NT2/D1 (cell line): ENCODE measurements at regions not wholly inside any gene's neighbourhood (a gene's known extent, or its start where the extent isn't known, plus 50 kb on each side); places are given as distances from the start of the nearest gene placed in this dataset.

Source experiments
- DNase-seq: peaks from one replicate; pipeline ENCODE4 v3.0.0-alpha.2; 2011; ENCODE audit warnings: low read depth, low spot score
- H3K27me3 ChIP-seq: 2 replicates; pipeline ENCODE4 v1.6.0; 2011; ENCODE audit warnings: mild to moderate bottlenecking; ENCODE audit not compliant: insufficient read length, insufficient read depth
- H3K36me3 ChIP-seq: 2 replicates; pipeline ENCODE4 v1.6.1; 2011; ENCODE audit warnings: mild to moderate bottlenecking, low read length, mixed read lengths; ENCODE audit not compliant: insufficient read depth, insufficient read length
- H3K4me1 ChIP-seq: 2 replicates; pipeline ENCODE4 v1.5.1; 2011; ENCODE audit not compliant: insufficient read depth, insufficient read length
- H3K4me3 ChIP-seq: 2 replicates; pipeline ENCODE4 v1.5.1; 2011; ENCODE audit warnings: low read depth; ENCODE audit not compliant: insufficient read length
- H3K9ac ChIP-seq: 2 replicates; pipeline ENCODE4 v1.6.0; 2011; ENCODE audit warnings: low read depth; ENCODE audit not compliant: insufficient read length
- H3K9me3 ChIP-seq: 2 replicates; pipeline ENCODE4 v1.5.1; 2011; ENCODE audit warnings: mild to moderate bottlenecking, low read length; ENCODE audit not compliant: insufficient read depth
- SUZ12 ChIP-seq: IDR thresholded peaks from 2 replicates; pipeline ENCODE4 v1.6.1; 2011; ENCODE audit not compliant: insufficient read length, insufficient read depth; ENCODE audit errors: extremely low read depth
- YY1 ChIP-seq: IDR thresholded peaks from 2 replicates; pipeline ENCODE4 v1.6.1; 2011; ENCODE audit not compliant: insufficient read length, insufficient read depth
- ZNF274 ChIP-seq: IDR thresholded peaks from 2 replicates; pipeline ENCODE4 v1.6.1; 2011; ENCODE audit warnings: mild to moderate bottlenecking, low read depth, low read length

GRCh38 chr5:164680216-164680615 lies 1174.8 kb downstream of the MAT2B start:
- no peak for TF ChIP-seq SUZ12
- TF ChIP-seq YY1 = no peak
- TF ChIP-seq ZNF274 = no peak
- Histone ChIP-seq H3K4me3 (no peak overlapping the region), H3K9me3 (no peaks in the 10 kb centered on the region), H3K9ac (no peak overlapping the region), H3K4me1 (no peaks in the 10 kb centered on the region), H3K27me3 (no peaks in the 10 kb centered on the region), H3K36me3 (no peaks in the 10 kb centered on the region)
- DNase-seq = peak; percentile 8

DNA sequence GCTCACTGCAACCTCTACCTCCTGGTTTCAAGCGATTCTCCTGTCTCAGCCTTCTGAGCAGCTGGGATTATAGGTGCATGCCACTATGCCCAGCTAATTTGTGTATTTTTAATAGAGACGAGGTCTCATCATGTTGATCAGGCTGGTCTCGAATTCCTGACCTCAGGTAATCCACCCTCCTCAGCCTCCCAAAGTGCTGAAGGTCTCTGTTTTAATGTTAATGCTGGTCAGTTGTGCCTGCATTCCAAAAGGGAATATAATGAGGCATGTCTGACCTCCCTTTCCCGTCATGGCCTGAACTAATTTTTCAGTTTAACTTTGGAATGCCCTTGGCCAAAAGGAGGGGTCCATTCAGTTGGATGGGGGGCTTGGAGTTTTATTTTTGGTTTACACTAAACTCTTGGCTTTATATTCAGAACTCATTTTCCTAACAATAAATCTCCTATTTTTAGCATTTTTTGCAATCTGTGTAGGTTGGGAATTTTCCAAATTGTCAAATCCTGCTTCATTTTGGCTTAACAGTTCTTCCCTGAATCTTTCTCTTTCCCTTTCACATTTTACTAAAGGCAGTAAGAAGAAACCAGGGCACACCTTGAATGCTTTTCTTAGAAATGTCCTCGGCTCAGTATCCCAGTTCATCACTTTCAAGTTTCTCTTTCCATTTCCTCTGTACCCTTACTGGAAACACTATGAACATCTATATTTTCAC lies 1175.5 kb downstream of the MAT2B start:
- no peak for DNase-seq
- no peaks in the 10 kb centered on the region for H3K27me3 ChIP-seq
- no peak overlapping the region for H3K9ac ChIP-seq
- H3K4me1 ChIP-seq = no peaks in the 10 kb centered on the region
- no peak overlapping the region for H3K4me3 ChIP-seq
- H3K9me3 ChIP-seq = no peaks in the 10 kb centered on the region
- TF ChIP-seq SUZ12 (no peak), ZNF274 (no peak), YY1 (no peak)
- H3K36me3 ChIP-seq = no peaks in the 10 kb centered on the region

- no peaks in the 10 kb centered on the region for H3K36me3 ChIP-seq
- no peak for DNase-seq
These were observed 1182.0 kb downstream of the MAT2B start for GRCh38 chr5:164687391-164687790.

GRCh38 chr5:164688437-164688836 lies 1183.0 kb downstream of the MAT2B start:
- Histone ChIP-seq H3K4me3 (no peak overlapping the region), H3K4me1 (no peaks in the 10 kb centered on the region), H3K27me3 (no peaks in the 10 kb centered on the region), H3K9me3 (no peaks in the 10 kb centered on the region), H3K9ac (no peak overlapping the region), H3K36me3 (no peaks in the 10 kb centered on the region)
- TF ChIP-seq ZNF274 = no peak
- no peak for TF ChIP-seq SUZ12
- no peak for TF ChIP-seq YY1
- DNase-seq = no peak

More at GRCh38 chr5:164687391-164687790, 1182.0 kb downstream of the MAT2B start:
- TF ChIP-seq ZNF274 = no peak
- no peak for TF ChIP-seq SUZ12
- TF ChIP-seq YY1 = no peak
- H3K9ac ChIP-seq = no peak overlapping the region
- no peak overlapping the region for H3K4me3 ChIP-seq
- no peaks in the 10 kb centered on the region for H3K27me3 ChIP-seq
- no peaks in the 10 kb centered on the region for H3K4me1 ChIP-seq
- no peaks in the 10 kb centered on the region for H3K9me3 ChIP-seq

- H3K4me3 ChIP-seq = no peak overlapping the region
- no peak for TF ChIP-seq SUZ12
- TF ChIP-seq ZNF274 = no peak
- no peak for TF ChIP-seq YY1
- H3K36me3 ChIP-seq = no peaks in the 10 kb centered on the region
- no peaks in the 10 kb centered on the region for H3K9me3 ChIP-seq
- H3K9ac ChIP-seq = no peak overlapping the region
- DNase-seq = no peak
- no peaks in the 10 kb centered on the region for H3K27me3 ChIP-seq
- H3K4me1 ChIP-seq = no peaks in the 10 kb centered on the region
These were observed 1203.4 kb downstream of the MAT2B start for GRCh38 chr5:164708831-164709230.

DNA sequence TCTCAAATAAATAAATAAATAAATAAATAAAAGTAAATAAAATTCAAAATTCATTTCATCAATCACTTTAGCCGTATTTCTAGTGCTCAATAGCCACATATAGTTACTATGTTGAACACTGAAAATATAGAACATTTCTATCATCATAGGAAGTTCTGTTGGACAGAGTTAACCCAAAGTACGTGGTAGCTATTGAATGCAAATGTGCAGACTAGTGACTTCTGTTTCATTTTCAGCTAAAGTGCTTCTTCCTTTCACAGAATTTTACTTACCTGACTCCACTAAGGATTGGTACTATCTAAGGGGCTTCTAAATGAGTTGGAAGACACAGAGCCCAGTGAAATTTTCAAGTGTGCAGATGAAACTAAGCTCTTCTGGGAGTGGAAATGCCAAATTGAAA lies 1208.3 kb downstream of the MAT2B start:
- Histone ChIP-seq H3K4me3 (no peak overlapping the region), H3K27me3 (no peaks in the 10 kb centered on the region), H3K9ac (no peak overlapping the region), H3K9me3 (no peaks in the 10 kb centered on the region), H3K36me3 (no peaks in the 10 kb centered on the region), H3K4me1 (no peaks in the 10 kb centered on the region)
- DNase-seq = no peak
- TF ChIP-seq SUZ12 = no peak
- TF ChIP-seq YY1 = no peak
- TF ChIP-seq ZNF274 = no peak

DNA sequence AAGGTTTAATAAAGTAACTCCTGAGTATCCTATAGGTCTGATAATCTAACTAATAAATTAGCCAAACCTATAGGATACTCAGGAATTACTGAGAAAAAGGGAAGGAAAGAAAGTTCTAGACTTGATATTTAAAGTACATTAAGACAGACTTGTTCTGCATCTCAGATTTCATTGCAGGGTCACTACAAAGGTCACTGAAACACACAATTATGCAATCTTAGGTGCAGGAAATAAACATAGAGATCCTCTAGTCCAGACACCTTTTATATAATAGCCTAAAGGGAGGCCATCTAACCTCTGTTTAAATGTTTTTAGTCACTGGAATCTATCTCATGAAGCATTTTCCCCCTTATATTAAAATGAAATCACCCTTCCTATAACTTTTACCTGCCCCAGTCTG lies 1215.7 kb downstream of the MAT2B start:
- no peaks in the 10 kb centered on the region for H3K27me3 ChIP-seq
- no peak for TF ChIP-seq SUZ12
- no peak for TF ChIP-seq YY1
- TF ChIP-seq ZNF274 = no peak
- no peaks in the 10 kb centered on the region for H3K36me3 ChIP-seq
- no peak overlapping the region for H3K9ac ChIP-seq
- DNase-seq = no peak
- H3K9me3 ChIP-seq = no peaks in the 10 kb centered on the region
- no peak overlapping the region for H3K4me3 ChIP-seq
- H3K4me1 ChIP-seq = no peaks in the 10 kb centered on the region

DNA sequence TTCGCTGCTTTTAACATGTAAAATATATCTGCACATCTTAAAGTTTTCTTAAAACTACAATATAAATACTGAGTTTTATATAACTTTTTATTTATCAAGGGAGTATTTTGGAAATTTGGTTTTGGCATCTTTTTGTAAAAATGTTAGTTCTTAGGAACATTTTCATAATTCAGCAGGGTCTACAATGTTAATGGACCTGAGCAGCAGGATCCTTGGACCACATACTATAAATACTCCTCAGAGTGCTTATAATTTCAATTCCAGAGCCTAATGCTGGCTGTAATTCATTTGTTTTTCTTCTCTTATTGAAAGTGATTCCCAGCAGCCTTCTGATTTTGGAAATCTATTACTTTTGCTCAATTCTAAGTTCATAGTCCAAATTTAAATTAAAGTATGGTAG lies 1216.2 kb downstream of the MAT2B start:
- H3K27me3 ChIP-seq = no peaks in the 10 kb centered on the region
- no peaks in the 10 kb centered on the region for H3K4me1 ChIP-seq
- no peaks in the 10 kb centered on the region for H3K9me3 ChIP-seq
- no peaks in the 10 kb centered on the region for H3K36me3 ChIP-seq
- no peak overlapping the region for H3K4me3 ChIP-seq
- TF ChIP-seq YY1 = no peak
- no peak for TF ChIP-seq ZNF274
- no peak for TF ChIP-seq SUZ12
- no peak for DNase-seq
- H3K9ac ChIP-seq = no peak overlapping the region
